GM18870 (cell line): ENCODE measurements at regions not wholly inside any gene's neighbourhood (a gene's known extent, or its start where the extent isn't known, plus 50 kb on each side); places are given as distances from the start of the nearest gene placed in this dataset.

Experiments used
- ATAC-seq: cut with Tn5 transposase; IDR thresholded peaks from one replicate; pipeline ENCODE4 v1.9.1; 2021; ENCODE audit warnings: moderate library complexity; ENCODE audit not compliant: unreplicated experiment

DNA sequence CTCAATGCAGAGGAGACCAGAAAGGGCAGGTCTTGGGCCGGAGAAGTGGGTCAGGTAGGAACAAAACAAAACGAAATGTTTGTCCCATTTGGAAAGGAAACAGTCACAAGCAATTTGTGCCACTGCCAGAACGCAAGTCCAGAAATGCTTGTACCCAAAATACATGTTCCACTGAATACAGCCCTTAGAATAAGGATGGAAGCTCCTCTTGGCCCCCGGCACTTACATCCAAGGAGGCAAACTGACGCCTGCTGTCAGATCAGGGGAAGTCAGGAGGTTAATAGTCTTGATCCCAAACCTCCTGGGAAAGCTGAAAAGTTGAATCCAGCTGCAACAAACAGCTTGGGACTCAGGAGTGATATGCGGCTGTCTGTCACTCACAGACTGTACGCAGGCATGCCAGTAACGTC is 75.9 kb upstream of the GALNT2 start:
- ATAC-seq, result no peak

GRCh38 chr1:229991724-229992333 is 75.2 kb upstream of the GALNT2 start:
- ATAC-seq, result no peak

DNA sequence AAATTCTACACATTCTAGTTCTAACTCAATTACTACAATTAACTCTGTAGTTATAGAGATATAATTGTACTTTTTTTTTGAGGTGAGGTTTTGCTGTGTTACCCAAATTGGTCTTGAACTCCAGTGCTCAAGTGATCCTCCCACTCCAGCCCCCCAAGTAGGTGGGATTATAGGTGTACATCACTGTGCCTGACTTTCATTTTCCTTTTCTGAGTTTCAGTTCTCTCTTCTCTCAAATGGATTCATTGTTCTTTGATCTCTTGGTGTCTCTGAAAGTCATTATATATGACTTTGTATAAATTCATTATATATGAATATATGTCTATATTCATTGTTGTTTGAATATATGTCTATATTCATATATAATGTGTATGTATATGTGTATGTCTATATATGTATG is 74.0 kb upstream of the GALNT2 start:
- no peak for ATAC-seq

GRCh38 chr1:229993894-229994293 is 73.1 kb upstream of the GALNT2 start:
- ATAC-seq, result no peak

- ATAC-seq, result no peak
Observed at GRCh38 chr1:229999004-229999670, 67.9 kb upstream of the GALNT2 start.

DNA sequence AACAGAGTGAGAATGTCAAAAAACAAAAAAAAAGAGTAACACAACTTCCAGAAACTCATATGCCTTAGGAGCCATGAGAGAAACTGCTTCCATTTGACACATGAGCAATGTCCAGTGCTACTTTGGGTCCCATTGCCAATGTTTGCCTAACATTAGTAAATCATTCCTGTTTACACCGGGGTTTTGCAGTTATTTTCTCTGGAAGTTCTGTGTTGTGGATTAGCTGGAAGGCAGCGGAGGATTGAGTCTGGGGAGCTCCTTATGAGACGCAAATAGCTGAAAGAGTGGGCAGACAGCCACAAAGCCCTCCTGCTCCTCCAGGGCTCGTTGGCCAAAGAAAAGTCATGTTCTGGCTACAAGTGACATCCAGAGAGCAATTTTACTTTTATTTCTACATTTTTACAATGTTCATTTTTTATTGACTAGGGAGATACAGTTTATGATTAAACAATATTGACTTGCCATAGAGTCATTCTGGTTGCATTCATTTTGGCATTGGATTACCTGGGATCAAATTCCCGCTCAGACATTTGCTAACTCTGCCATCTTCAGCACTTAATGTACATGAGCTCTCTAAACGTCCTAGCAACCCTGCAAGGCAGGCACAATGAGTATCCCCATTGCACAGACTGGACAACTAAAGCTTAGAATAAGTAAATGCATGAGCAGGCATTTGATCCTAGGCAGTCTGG is 66.4 kb upstream of the GALNT2 start:
- no peak for ATAC-seq

- no peak for ATAC-seq
Observed at GRCh38 chr1:230002164-230002803, 64.8 kb upstream of the GALNT2 start.

GRCh38 chr1:230003409-230003808 is 63.6 kb upstream of the GALNT2 start:
- no peak for ATAC-seq

GRCh38 chr1:230005040-230005439 is 62.0 kb upstream of the GALNT2 start:
- no peak for ATAC-seq

GRCh38 chr1:230008721-230009120 is 58.3 kb upstream of the GALNT2 start:
- no peak for ATAC-seq

- no peak for ATAC-seq
Observed at GRCh38 chr1:230009611-230010313, 57.3 kb upstream of the GALNT2 start.

- no peak for ATAC-seq
Observed at GRCh38 chr1:230010603-230011332, 56.3 kb upstream of the GALNT2 start.

GRCh38 chr1:230011333-230012092 is 55.5 kb upstream of the GALNT2 start:
- ATAC-seq, result no peak

DNA sequence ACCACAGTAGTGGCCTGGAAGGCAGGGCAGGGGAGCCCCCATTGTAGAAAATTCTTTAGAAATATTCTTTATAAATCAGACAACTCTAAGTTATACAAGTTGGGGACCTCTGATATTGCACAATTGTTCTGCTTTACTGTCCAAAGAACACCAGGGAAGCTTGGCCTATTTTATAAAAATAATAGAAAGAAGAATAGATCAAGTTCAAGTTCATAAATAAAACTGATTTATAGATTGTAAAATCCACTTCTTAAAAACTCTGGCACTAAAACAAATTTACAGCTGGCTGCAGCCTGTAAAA is 55.0 kb upstream of the GALNT2 start:
- no peak for ATAC-seq

- ATAC-seq, result no peak
Observed at GRCh38 chr1:230012741-230013140, 54.3 kb upstream of the GALNT2 start.

- ATAC-seq, result no peak
Observed at GRCh38 chr1:230016159-230016558, 50.9 kb upstream of the GALNT2 start.
